OCI-LY7 (cell line): ENCODE measurements at regions not wholly inside any gene's neighbourhood (a gene's known extent, or its start where the extent isn't known, plus 50 kb on each side); places are given as distances from the start of the nearest gene placed in this dataset.

ENCODE experiments used
- BruUV-seq: library from RNA; stranded (reverse); fragments of 400-500 nt; replicated peaks from 2 replicates; lab custom pipeline; 2021; lab: Mats Ljungman, UMichigan
- CTCF ChIA-PET: fragments of 300-600 bp; sonication (Branson Sonifier 250); formaldehyde crosslinking; loops from one replicate; lab custom pipeline; 2022; ENCODE audit warnings: antibody characterized with exemption; ENCODE audit not compliant: unreplicated experiment; lab: Charles Lee
- POLR2A ChIA-PET: fragments of 300-600 bp; sonication (Branson Sonifier 250); formaldehyde crosslinking; loops from one replicate; lab custom pipeline; 2022; ENCODE audit warnings: antibody characterized with exemption; lab: Charles Lee
- DNase-seq: peaks from one replicate; pipeline ENCODE4 v3.0.0-alpha.2; 2015; ENCODE audit warnings: low spot score
- H2AFZ ChIP-seq: fragments of 200-600 bp; sonication (generic), shearing (Covaris generic); 2 replicates; pipeline ENCODE4 v1.6.1; 2014; ENCODE audit warnings: mild to moderate bottlenecking, antibody characterized with exemption, low read length, moderate library complexity
- H3K27ac ChIP-seq: fragments of 200-600 bp; sonication (generic); 2 replicates; pipeline ENCODE4 v1.5.1; 2014; ENCODE audit warnings: mixed run types, low read depth, mild to moderate bottlenecking, moderate library complexity, low read length, inconsistent platforms; ENCODE audit not compliant: poor library complexity, severe bottlenecking
- H3K36me3 ChIP-seq: fragments of 200-600 bp; sonication (generic); 2 replicates; pipeline ENCODE4 v1.6.1; 2014; ENCODE audit warnings: mild to moderate bottlenecking, antibody characterized with exemption, low read length, moderate library complexity, mixed read lengths; ENCODE audit not compliant: insufficient read depth
- H3K4me1 ChIP-seq: fragments of 200-600 bp; sonication (generic); 2 replicates; pipeline ENCODE4 v1.5.1; 2014; ENCODE audit warnings: mild to moderate bottlenecking, low read length; ENCODE audit not compliant: insufficient read depth, poor library complexity, severe bottlenecking
- H3K4me2 ChIP-seq: fragments of 200-600 bp; sonication (generic); 2 replicates; pipeline ENCODE4 v1.6.1; 2014; ENCODE audit warnings: mild to moderate bottlenecking, low read length
- H3K4me3 ChIP-seq: fragments of 200-600 bp; sonication (generic); 2 replicates; pipeline ENCODE4 v1.5.1; 2014; ENCODE audit warnings: mild to moderate bottlenecking, low read depth, low read length; ENCODE audit not compliant: poor library complexity, severe bottlenecking
- H3K79me2 ChIP-seq: fragments of 200-600 bp; sonication (generic); 2 replicates; pipeline ENCODE4 v1.6.1; 2016; ENCODE audit warnings: low read depth, mild to moderate bottlenecking, low read length, moderate library complexity, mixed read lengths; ENCODE audit not compliant: insufficient read depth
- H3K9me2 ChIP-seq: fragments of 200-600 bp; sonication (generic); 2 replicates; pipeline ENCODE4 v1.6.1; 2016; ENCODE audit warnings: mild to moderate bottlenecking, low read length, mixed read lengths; ENCODE audit not compliant: insufficient read depth
- H3K9me3 ChIP-seq: fragments of 200-600 bp; sonication (generic); 2 replicates; pipeline ENCODE4 v1.6.1; 2014; ENCODE audit warnings: mild to moderate bottlenecking, mixed run types, low read length, mixed read lengths
- H4K20me1 ChIP-seq: fragments of 200-600 bp; sonication (generic); 2 replicates; pipeline ENCODE4 v1.6.1; 2014; ENCODE audit warnings: mild to moderate bottlenecking, antibody characterized with exemption, low read length, moderate library complexity, mixed read lengths; ENCODE audit not compliant: insufficient read depth
- EZH2phosphoT487 ChIP-seq: fragments of 200-600 bp; sonication (generic); IDR thresholded peaks from 2 replicates; pipeline ENCODE4 v1.6.1; 2018; ENCODE audit warnings: low read depth, borderline replicate concordance, mild to moderate bottlenecking, mixed run types, antibody characterized with exemption, low read length, moderate library complexity, mixed read lengths
- intact Hi-C: fragments of 100-400 bp; cut with micrococcal nuclease; formaldehyde crosslinking; loops from one replicate; pipeline ENCODE4 v1.10.0; 2022; ENCODE audit not compliant: unreplicated experiment
- TF ChIP-seq, protein P1 (sequence below): fragments of 200-600 bp; sonication (generic); conservative IDR thresholded peaks from 2 replicates; pipeline ENCODE4 v1.5.1; 2014; ENCODE audit warnings: mild to moderate bottlenecking, antibody characterized with exemption, low read length, moderate library complexity, mixed read lengths

DNA sequence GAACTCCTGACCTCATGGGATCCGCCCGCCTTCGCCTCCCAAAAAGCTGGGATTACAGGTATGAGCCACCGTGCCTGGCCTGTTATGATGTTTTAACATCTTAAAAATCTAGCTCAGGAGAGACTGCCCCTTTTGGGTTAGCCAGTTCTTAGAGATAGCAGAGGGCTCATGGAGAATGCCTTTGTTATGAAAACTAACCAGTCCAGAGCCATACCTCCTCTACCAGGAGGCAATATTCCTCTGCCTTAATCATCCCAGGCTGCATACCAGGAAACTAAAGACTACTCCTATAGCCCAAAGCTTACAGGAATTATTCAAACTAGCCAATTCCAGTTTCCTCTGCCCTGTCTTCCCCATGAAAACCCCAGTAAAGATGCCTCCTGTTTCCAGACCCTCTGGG lies 96.0 kb upstream of the MDM1 start:
- POLR2A ChIA-PET = interaction anchor here (0.7 kb wide), 1 partner anchor 30 kb away, joined by 3 read pairs; no protein-coding TSS in a partner anchor
- TF ChIP-seq, protein P1, sequence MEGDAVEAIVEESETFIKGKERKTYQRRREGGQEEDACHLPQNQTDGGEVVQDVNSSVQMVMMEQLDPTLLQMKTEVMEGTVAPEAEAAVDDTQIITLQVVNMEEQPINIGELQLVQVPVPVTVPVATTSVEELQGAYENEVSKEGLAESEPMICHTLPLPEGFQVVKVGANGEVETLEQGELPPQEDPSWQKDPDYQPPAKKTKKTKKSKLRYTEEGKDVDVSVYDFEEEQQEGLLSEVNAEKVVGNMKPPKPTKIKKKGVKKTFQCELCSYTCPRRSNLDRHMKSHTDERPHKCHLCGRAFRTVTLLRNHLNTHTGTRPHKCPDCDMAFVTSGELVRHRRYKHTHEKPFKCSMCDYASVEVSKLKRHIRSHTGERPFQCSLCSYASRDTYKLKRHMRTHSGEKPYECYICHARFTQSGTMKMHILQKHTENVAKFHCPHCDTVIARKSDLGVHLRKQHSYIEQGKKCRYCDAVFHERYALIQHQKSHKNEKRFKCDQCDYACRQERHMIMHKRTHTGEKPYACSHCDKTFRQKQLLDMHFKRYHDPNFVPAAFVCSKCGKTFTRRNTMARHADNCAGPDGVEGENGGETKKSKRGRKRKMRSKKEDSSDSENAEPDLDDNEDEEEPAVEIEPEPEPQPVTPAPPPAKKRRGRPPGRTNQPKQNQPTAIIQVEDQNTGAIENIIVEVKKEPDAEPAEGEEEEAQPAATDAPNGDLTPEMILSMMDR = no peak
- no peak for TF ChIP-seq EZH2phosphoT487
- CTCF ChIA-PET = no interaction called here

DNA sequence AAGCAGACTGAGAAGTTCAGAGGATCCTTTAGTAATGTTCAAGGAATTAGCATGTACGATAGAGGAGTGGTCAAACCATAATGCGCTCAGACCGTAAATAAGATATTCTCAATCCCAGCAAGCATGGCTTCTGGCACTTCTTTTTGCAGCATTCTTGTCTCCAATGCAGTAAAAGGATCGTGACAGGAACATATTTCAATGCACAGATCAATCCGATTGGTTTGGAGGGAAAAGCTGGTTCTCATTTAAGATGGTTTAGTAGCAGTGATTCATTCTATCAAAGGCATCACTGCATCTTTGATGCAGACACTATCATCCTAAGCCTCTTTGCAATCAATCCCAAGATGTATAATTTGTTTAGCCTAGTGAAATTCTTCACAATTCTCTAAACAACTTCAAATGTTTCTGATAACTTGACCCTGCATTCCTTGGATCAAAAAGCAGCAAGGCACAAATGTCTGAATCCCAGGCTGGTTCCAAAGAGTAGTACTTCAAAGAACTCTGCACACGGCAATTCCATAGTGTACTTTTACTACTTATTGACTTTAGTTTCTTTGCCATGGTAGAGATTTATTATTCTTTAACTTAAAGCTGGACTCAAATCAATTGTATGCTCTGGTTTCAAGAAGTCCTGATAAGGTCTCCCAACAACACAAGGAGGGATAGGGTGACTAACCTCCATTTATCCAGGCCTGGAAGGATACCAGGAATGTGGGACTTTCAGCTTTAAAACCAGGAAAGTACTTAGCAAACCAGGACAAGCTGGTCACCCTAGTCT lies 96.8 kb upstream of the MDM1 start:
- no peaks in the 10 kb centered on the region for H3K9me2 ChIP-seq
- H2AFZ ChIP-seq = no peak overlapping the region
- no peaks in the 10 kb centered on the region for H3K36me3 ChIP-seq
- H3K27ac ChIP-seq = no peak overlapping the region
- TF ChIP-seq, protein P1 = no peak
- TF ChIP-seq EZH2phosphoT487 = no peak
- intact Hi-C loops = no loop called here
- H4K20me1 ChIP-seq = no peaks in the 10 kb centered on the region
- H3K4me1 ChIP-seq = no peaks in the 10 kb centered on the region
- ChIA-PET CTCF (no interaction called here), POLR2A (interaction anchor here (0.7 kb wide), 1 partner anchor 31 kb away, joined by 3 read pairs; no protein-coding TSS in a partner anchor)
- H3K4me3 ChIP-seq = no peak overlapping the region
- H3K79me2 ChIP-seq = no peaks in the 10 kb centered on the region
- DNase-seq = no peak
- BruUV-seq = no TSS peak
- H3K9me3 ChIP-seq = no peaks in the 10 kb centered on the region
- no peak overlapping the region for H3K4me2 ChIP-seq

More for the DNA sequence above, 96.0 kb upstream of the MDM1 start:
- H3K9me3 ChIP-seq = no peaks in the 10 kb centered on the region
- BruUV-seq = no TSS peak
- no peak overlapping the region for H3K4me2 ChIP-seq
- no peak overlapping the region for H3K4me3 ChIP-seq
- H3K36me3 ChIP-seq = no peaks in the 10 kb centered on the region
- H3K79me2 ChIP-seq = no peaks in the 10 kb centered on the region
- H3K9me2 ChIP-seq = no peaks in the 10 kb centered on the region
- intact Hi-C loops = no loop called here
- H4K20me1 ChIP-seq = no peaks in the 10 kb centered on the region
- H3K27ac ChIP-seq = no peak overlapping the region
- no peak for DNase-seq
- no peaks in the 10 kb centered on the region for H3K4me1 ChIP-seq
- H2AFZ ChIP-seq = no peak overlapping the region

DNA sequence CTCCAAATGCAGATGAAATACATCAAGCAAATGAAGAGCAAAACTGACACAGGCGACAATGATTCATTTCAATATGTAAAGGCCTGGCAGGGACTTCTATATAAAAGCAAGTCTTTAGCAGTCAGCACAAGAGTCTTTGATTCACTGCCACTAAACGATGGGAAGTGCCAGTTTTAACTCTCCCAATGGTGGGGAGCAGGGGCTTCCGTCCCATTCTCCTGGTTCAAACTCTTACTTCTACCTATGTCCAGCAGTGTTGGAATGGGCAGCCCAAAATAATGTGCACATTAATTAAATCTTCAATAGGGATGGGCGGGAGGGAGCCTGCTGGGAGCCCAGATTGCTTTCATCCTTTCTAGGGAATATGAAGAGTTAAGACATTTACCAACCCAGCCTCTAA lies 97.5 kb upstream of the MDM1 start:
- POLR2A ChIA-PET = no interaction called here
- no peaks in the 10 kb centered on the region for H3K4me1 ChIP-seq
- no peak for DNase-seq
- no peak overlapping the region for H2AFZ ChIP-seq
- H3K79me2 ChIP-seq = no peaks in the 10 kb centered on the region
- intact Hi-C loops = no loop called here
- H3K9me3 ChIP-seq = no peaks in the 10 kb centered on the region
- CTCF ChIA-PET = no interaction called here
- H3K4me2 ChIP-seq = no peak overlapping the region
- TF ChIP-seq EZH2phosphoT487 = no peak
- TF ChIP-seq, protein P1 = no peak
- H3K27ac ChIP-seq = no peak overlapping the region
- BruUV-seq = no TSS peak
- H4K20me1 ChIP-seq = no peaks in the 10 kb centered on the region
- no peak overlapping the region for H3K4me3 ChIP-seq
- no peaks in the 10 kb centered on the region for H3K9me2 ChIP-seq
- no peaks in the 10 kb centered on the region for H3K36me3 ChIP-seq
